ENCODE measurements at regions not wholly inside any gene's neighbourhood (a gene's known extent, or its start where the extent isn't known, plus 50 kb on each side); places are given as distances from the start of the nearest gene placed in this dataset.

DNA sequence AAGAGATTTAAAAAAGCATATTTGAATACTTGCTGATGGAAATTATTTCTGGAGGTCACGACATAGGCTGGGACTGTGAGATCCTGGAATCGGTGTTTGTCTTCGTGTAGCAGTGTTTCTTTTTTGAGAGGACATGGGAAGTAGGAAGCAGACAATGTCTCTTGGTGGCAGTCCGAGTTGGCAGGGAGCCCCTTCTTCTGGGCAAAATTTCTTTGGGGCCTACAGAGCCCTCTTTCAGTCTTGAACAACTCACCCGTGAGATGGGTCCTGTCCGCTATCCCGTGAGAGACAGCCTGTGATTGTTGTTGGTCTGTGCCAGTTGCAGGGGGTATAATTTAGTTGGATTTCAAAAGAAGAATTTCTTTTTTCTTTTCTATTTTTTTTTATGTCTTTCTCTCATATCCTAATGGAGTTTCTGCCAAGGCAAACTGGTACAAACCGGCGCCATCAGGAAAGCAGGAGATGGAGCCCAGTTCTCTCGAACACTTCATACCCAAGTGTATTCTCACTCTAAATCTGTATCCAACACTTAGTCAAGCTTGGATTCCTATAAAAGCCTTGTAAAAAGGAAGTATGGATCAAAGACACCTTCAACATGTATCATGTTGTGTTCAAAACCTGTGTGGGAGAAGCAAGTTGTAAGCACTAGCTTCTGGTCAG, 785.1 kb downstream of the MAFB start:
- DNase-seq (ENCODE audit: low read depth) = no peak

DNA sequence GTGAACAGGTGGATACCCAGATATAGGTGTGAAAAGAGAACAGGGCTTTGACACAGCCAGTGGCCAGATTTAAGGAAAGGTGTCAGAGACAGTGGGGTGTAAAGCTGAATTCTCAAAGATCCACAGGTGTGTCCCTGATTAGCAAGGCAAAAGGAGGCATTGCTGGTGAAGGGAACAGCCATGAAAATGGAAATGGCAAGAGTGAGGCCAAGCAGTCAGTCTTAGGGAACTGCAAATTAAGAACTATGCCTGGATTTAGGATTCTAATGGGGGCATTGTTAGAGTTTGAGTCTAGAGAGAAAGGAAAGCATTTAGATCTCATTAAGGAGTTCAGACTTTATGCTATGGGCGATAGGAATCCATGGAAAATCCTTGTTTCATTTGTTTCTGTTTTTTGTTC, 789.2 kb downstream of the MAFB start:
- no peak for DNase-seq (ENCODE audit: low read depth)

DNA sequence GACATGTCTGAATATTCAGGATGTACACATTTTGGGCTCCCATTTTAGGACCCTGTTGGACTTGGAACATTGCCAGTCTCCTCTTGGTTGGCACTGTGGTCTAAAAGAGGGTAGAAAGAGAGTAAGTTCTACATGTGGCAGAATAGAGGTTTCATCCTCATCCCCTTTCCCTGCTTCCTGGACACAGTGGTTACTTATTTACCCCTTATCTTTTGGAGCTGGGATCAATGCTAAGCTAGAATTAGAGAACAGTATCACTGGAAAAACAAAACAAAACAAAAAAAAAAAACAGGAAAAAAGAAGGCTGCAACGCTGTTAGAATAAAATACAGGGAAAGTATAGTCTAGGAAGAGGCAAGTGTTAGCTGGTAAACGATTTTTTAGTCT, 790.6 kb downstream of the MAFB start:
- DNase-seq (ENCODE audit: low read depth) = no peak

DNA sequence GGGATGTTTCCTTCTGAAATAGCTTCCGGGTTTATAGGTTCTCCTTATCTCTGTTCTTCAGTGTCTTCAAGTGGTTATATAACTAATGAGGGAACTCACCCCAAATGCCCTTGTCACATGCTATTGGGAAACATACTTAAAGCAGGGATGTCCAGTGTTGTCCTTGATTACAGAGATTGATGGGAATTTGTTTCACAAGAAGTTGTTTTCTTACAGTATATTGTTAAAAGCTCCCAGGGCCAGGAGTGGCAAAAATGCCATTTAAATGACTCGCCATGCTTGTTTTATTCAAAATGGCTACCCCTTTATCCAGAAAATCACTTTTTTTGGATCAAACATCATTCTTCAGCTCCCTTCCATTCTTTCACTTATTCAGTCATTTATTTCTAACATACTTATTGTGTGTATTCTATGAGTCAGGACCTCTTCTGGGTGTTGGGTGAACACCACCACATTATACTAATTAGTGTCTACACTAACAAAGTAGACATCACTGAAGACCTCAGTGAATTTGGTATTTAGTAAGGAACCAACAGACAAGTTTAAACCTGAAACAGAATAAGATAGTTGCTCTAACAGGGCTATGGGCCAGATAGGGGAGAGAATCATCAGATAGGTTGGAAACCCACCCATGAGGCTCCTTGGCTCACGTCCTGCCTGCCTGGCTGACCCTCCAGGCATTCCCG, 791.1 kb downstream of the MAFB start:
- no peak for DNase-seq (ENCODE audit: low read depth)

DNA sequence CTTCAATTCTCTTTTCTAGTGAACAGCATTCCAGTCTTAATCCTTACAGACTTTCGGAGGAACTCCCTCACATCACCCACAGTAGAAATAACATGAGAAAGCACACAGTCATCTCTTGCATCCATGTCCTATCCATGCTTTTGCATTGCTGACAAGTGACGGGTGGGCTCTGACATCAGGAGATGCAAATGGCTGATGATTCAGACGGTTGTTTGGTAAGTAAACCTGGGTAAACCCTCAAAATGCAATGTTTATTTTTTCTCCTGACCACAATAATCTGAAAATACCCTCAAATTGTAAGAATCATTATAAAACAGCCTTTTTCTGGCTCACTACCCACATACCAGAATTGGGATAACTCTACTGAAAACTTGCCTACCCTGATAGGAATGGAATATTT, 792.0 kb downstream of the MAFB start:
- peak; percentile 19 for DNase-seq (ENCODE audit: low read depth)

DNA sequence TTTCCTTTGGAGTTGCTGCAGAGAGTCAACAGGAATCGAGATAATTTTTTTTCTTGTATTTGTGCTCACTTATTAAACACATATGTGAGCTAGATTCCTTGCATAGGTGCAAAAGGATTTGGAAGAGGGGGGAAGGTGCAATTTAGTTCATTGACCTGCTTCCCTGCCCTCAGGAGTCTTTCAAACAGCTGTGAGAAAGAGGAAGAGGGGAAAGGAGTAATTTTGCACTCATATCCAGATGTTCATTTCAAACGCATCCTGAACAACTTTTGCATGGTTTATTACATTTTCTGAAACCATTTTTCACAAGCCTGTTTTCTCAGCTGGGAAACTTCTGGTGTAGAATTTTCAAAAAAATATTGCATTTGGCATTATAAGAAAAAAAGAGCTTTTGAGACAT, 795.0 kb downstream of the MAFB start:
- no peak for DNase-seq (ENCODE audit: low read depth)

DNA sequence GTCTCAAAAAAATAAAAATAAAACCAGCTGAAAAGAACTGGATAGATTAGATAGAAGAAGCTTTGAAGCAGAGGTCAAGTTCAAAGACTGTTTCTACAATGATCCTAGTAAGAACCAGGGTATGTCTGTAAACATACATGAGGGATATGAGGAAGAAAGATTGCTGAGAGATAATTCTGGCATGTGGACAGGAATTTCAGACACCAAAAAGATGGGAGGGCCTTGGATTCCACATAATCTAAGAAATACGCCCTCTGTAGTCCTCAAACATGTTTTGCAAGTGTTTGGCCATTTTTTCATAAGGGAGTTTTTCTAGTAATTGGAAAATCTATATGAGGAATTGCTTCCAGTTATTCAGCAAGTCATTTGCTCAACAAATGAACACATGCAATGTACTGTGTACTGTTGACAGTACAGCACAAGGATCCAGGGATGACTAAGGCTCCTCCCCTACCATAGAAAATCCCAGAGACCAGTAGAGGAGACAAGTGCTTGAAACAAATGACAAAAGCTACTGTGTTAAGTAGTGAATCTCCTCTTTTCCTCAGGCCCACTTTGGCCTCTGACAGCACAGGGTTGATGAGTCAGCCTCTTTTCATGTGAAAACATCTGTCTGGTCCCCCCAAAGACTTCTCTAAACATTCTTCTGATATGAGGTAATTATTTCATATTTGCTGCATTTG, 795.9 kb downstream of the MAFB start:
- peak; percentile 39 for DNase-seq (ENCODE audit: low read depth)

DNA sequence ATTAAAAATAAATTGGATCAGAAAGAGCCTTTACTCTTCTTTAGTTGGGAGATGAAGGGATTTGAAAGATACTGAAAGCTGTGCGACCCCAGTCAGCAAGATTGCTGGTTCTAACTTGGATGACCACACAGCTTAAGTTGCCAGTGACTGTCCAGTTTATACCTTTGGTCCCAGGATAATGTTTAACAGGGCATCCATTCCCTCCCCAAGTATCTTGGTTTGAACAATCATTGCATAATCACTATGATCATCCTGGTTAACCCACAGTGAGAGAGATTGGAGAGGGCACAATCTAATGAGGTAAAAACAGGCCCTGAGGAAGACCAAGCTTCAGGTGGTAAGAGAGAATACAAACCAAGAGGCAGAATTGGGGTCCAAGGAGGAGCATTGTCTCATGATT, 798.3 kb downstream of the MAFB start:
- DNase-seq (ENCODE audit: low read depth) = no peak

DNA sequence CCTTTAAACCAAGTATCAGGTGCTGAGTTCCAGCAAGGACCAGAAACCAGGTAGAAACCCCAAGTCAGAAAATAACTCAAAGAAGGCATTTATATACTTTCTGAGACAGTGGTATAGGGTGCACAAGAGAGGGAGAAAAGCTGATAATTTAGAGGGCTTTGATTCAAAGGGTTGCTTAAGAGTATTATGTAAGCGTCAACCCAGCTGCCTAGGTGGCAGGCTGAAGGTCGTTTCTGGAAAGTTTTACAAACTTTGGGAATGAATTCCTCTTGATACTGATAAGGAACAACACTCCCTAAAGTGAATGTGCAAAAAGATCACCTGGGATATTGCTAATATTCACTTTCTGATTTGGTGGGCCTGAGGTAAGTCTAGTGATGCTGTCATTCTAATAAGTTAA, 800.7 kb downstream of the MAFB start:
- DNase-seq (ENCODE audit: low read depth) = no peak

DNA sequence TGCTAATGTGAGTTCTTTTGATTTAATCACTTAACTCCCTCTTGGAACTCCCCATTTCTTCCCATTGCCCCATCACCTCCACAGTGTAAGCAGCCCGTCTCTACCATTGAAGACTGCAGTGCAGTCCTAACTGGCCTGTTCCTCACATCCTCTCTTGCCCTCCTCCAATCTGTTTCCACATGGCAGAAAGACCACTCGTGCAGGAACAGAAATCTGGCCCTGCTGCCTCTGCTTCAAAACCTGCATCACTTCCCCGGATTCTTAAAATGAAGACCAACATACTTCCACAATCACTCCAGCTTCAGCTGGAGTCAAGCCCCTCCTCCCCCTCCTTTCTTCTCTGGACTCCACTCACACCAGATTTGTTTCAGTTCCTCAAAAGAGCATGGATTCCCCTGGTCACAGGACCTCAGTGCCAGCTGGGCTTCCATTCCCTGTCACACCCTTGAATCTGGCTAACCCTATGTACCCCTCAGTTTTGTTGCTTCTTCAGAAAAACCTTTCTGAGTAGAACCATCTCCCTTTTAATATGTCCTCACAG, 802.3 kb downstream of the MAFB start:
- no peak for DNase-seq (ENCODE audit: low read depth)

DNA sequence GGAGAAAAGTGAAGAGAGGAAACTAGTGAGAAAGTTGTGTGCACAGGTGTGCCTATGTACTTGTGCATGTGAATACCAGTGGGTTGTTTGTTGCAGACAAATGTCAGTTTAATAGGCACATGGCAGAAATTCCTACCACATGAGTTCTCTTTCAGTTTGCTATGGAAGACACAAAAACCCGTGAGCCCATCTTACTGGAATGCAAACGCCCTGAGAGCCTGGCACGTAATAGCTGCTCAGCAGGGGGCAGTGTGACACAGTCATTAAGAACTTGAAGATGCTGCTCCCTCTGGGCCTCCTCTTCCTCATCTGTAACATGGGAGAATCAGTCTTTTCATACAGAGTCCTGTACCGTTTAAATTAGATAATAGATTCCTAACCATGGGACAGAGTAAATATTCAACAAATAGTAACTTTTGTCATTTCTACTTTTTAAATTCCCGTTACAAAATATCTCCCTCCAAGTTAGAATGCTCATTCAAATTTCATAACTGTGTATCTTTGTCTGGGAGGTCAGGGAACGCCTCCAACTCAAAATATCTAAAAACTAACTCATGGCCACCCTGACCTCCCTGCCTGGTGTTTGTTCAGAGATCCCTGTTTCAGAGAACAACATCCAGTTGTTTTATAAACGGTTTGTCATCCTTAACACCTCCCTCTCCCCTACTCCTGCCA, 802.9 kb downstream of the MAFB start:
- DNase-seq (ENCODE audit: low read depth) = peak; percentile 46

DNA sequence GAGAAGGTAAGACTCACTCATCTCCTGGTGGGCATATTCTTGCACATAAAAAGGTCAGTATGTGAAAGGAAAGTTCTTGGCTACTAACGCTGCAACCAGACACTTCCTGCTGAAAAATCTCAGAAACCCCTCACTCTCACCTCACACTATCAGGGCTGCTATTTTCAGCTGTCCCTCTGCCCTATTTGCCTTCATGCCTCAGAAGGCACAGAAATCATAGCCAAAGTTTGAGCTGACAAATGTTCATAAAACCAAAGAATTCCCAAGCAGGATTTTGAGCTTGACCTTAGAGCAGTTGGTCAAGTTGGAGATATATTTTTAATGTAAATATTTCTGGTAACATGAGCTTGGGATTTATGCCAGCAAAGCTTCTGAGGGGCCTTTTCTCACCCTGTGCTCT, 806.2 kb downstream of the MAFB start:
- DNase-seq (ENCODE audit: low read depth) = no peak

DNA sequence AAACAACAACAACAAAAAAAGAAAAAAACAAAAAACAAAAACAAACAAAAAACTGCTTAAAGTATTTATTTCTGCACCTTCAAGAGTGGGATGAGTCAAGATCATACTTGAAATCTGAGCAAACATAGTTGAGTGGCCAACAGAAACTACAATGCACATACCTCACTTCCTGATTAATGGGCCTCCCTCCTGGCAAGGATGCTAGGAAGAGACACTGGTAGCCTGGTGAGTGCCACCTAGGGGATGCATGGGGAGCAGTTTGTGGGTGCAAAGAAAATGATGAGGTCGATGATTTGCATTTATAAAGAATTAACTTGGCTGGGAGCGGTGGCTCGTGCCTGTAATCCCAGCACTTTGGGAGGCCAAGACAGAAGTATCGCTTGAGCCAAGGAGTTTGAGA, 808.1 kb downstream of the MAFB start:
- no peak for DNase-seq (ENCODE audit: low read depth)

DNA sequence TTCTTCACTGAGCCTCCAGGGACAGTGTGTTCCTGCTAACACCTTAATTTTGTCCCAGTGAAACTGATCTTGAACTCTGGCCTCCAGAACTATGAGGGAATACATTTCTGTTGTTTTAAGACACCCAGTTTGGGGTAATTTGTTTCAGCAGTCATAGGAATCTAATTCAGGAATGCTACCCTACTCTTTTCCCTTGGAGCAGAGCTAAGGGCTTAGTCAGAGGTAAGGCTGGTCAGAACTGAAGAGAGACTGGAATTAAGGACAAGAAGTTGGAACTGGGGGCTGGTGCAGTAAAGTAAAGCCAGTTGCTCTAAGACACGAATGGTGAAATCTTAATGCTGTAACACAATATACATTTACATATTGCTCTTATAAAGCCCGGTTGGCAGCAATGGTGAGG, 809.7 kb downstream of the MAFB start:
- DNase-seq (ENCODE audit: low read depth) = no peak

DNA sequence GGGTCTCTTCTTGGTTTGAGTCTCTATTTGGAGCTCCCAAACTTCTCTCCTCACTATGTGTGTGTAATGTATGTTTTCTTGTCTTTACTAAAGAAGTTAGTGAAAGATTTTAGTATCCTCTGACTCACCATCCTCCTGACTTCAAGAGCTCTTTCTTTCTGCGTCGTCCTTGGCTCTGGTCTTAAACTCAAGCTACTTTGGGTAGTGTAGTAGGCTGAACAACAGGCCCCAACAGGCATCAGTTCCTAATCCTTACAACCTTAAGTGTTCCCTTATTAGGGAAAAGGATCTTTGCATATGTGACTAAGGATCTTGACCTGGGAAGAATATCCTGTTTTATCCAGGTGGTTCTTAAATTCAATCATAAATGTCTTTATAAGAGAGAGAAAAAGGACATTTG, 810.2 kb downstream of the MAFB start:
- no peak for DNase-seq (ENCODE audit: low read depth)

DNA sequence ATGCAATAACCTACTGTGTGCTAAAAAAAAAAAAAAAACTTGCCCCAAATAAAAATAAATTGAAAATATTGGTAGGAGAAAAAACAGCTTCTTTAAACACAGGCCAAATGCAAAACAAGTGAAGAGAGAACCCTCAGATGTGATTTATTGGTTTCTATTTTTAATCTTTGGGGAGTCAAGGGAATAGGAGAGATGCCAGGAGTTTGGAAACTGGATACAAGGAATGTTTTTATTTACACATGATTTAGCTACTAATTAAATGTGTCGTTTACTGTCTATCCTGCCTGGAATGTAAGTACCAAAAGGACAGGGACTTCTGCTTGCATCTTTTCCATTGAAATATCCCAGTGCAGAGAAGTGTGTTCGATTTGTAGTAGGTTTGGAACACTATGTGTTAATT, 810.7 kb downstream of the MAFB start:
- no peak for DNase-seq (ENCODE audit: low read depth)

DNA sequence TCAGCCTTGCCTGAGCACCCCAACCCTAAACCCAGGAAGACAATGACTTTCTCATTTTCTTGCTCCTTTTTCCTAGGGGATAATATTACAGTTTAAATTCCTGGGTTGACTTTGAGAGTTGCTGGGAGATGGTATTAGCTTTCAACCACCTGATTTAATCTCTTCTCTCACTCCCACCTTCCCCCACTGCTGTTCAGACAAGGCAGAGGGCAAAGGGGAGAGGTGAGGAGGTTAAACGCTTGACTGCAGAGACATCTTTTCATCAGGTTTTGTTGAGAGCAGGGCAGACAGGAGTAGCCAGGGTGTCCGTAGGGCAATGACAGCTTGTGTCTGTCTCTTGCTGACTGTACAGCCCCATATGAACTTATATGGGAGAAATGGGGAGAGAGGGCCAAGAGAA, 811.2 kb downstream of the MAFB start:
- no peak for DNase-seq (ENCODE audit: low read depth)

DNA sequence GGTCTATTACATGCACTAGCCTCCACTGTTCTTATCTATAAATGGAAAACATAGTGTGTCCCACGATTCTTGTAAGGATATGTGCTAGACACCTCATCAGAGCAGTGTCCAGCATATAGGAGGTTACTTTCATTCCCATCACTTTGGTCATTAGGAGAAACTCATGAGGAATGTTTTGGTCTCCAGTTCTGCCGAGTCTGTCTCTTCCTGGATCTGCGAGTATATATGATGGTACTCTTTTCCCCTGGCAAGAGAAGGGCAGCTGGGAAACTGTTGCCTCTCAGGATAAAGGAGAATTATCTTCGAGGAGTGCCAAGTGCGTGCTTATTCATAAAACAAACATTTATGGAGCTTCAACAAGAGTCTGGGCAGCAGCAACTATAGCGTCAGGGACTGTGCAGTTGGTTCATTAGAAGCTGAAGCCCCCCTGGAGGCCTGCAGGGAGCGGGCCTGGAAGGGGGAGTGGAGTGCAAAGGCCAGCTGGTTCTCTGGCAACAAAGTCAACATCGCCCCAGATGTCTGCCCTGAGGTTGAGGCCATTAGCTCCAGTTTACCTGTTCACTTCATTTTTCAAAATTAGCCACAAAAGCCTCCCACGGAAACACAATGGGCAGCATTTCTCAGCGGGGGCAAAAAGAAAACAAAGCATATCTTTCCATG, 811.9 kb downstream of the MAFB start:
- DNase-seq (ENCODE audit: low read depth) = no peak

DNA sequence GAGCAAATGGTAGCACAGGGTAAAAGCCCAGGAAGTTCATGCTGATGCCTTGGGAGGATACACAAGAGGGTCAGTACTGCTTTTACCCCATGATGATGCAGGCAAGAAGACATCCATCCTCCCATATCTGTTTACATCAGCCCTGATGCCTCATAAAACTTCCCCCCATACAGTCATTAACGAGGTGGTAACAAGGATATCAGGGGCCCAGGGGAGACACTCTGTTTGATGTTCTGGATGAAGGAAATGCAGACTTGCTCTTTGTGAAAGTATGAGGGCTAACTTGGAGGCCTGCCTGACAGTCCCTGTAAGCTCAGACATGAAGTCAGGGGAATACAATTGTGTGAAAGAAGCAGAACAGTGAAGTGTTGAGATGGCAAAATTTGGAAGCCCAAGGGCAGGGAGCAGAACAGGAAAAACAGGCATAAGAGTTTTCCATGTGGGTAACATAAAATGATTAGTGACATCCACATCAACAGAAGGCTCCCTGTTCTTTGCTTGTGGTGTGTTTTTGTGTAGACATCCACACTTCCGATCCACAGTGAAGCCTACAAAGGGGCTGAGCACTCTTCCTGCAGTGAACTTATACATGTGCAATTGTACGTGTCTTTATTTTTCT, 813.4 kb downstream of the MAFB start:
- no peak for DNase-seq (ENCODE audit: low read depth)

DNA sequence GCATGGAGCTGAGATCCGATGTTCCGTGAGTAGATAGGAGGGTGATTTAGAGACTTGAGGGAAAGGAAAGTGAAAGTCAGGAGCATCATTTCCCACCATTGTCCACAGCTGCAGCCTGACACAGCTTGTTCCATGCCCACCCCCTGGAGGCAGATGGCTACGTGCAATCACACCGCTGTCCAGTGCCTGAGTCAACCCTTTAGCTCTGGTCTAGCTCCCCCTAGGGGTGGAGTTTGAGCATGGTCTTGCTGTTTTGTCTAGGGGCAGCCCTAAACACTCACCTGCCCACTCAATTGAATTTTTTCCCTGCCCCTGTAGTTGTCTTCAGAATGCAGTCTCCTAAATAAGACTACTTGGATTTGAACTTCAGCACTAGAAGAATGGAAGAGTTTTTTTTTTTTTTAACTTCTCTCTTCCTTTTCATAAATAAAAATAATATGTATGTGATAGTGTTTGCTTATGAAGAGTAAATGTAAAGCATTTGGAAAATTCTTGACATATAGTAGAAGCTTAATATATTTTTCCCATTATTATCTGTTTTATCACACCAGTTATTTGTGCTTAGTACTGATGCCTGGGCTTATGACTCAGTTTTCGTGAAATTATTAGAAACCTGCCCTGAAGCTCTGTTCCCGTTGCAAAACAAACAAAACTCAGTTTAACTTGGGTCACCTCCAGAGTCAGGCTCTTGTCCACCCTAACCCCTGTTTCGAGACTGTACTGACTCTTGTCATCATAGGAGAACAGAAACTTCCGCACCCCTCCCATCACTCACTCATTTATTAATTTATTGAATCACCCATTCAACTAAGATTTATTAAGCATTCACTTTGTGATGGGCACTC, 814.8 kb downstream of the MAFB start:
- DNase-seq (ENCODE audit: low read depth) = no peak

DNA sequence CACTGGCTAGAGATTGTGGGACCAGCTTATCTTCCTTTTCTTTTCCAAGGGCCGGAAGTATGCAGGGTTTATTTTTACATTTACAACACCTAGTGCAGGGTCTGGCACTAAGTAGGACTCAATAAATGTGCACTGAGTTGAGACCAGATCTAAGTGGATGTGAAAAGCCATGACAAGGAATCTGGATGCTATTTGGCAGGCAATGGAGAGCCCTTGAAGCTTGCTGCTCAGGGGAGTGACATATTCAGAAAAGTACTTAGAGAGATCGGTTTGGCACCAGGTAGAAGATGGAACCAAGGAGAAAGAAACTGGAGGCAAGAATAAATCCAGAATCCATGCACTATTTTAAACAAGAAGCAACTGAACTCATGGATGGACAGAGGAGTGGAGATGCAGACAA, 815.8 kb downstream of the MAFB start:
- DNase-seq (ENCODE audit: low read depth) = no peak
